Epidermal melanocyte (primary cell): ENCODE measurements at regions not wholly inside any gene's neighbourhood (a gene's known extent, or its start where the extent isn't known, plus 50 kb on each side); places are given as distances from the start of the nearest gene placed in this dataset.

ENCODE experiments used
- DNase-seq: peaks from one replicate; pipeline ENCODE4 v3.0.0; 2011; ENCODE audit warnings: low spot score; ENCODE audit not compliant: insufficient read length

- DNase-seq: no peak
Observed at GRCh38 chr13:99651016-99651415, 149.7 kb downstream of the TM9SF2 start.

- DNase-seq: no peak
Observed at GRCh38 chr13:99650410-99650809, 149.1 kb downstream of the TM9SF2 start.

- DNase-seq: no peak
Observed at GRCh38 chr13:99648927-99649326, 147.7 kb downstream of the TM9SF2 start.

GRCh38 chr13:99648066-99648665 is 146.9 kb downstream of the TM9SF2 start:
- DNase-seq: no peak

- no peak for DNase-seq
Observed at GRCh38 chr13:99647596-99647985, 146.3 kb downstream of the TM9SF2 start.

GRCh38 chr13:99646866-99647595 is 145.8 kb downstream of the TM9SF2 start:
- DNase-seq: no peak

- DNase-seq: no peak
Observed at GRCh38 chr13:99642841-99643240, 141.6 kb downstream of the TM9SF2 start.

- no peak for DNase-seq
Observed at GRCh38 chr13:99642006-99642405, 140.7 kb downstream of the TM9SF2 start.

- DNase-seq: no peak
Observed at GRCh38 chr13:99640260-99640659, 139.0 kb downstream of the TM9SF2 start.

- DNase-seq: no peak
Observed at GRCh38 chr13:99639126-99639525, 137.9 kb downstream of the TM9SF2 start.

GRCh38 chr13:99636728-99637353 is 135.6 kb downstream of the TM9SF2 start:
- no peak for DNase-seq

GRCh38 chr13:99636306-99636705 is 135.0 kb downstream of the TM9SF2 start:
- DNase-seq: no peak

- DNase-seq: no peak
Observed at GRCh38 chr13:99634672-99635071, 133.4 kb downstream of the TM9SF2 start.

- DNase-seq: no peak
Observed at GRCh38 chr13:99630269-99630898, 129.1 kb downstream of the TM9SF2 start.

GRCh38 chr13:99629641-99630040 is 128.4 kb downstream of the TM9SF2 start:
- no peak for DNase-seq

- no peak for DNase-seq
Observed at GRCh38 chr13:99628442-99628841, 127.2 kb downstream of the TM9SF2 start.

GRCh38 chr13:99626461-99627082 is 125.3 kb downstream of the TM9SF2 start:
- no peak for DNase-seq

GRCh38 chr13:99624936-99625540 is 123.8 kb downstream of the TM9SF2 start:
- DNase-seq: no peak

GRCh38 chr13:99620806-99621205 is 119.5 kb downstream of the TM9SF2 start:
- no peak for DNase-seq

GRCh38 chr13:99619207-99619606 is 117.9 kb downstream of the TM9SF2 start:
- DNase-seq: no peak

- DNase-seq: peak; percentile 34
Observed at GRCh38 chr13:99617474-99618255, 116.4 kb downstream of the TM9SF2 start.
